Caki2 (cell line): ENCODE measurements at regions not wholly inside any gene's neighbourhood (a gene's known extent, or its start where the extent isn't known, plus 50 kb on each side); places are given as distances from the start of the nearest gene placed in this dataset.

Source experiments
- DNase-seq: peaks from one replicate; pipeline ENCODE4 v3.0.0-alpha.2; 2015; ENCODE audit warnings: low read depth
- in situ Hi-C: cut with HindIII; loops from 2 replicates; pipeline ENCODE4 v1.10.0; 2016; ENCODE audit warnings: low sequenced_read_pairs, low pct_unique_long_range_greater_than_20kb, mixed read lengths

DNA sequence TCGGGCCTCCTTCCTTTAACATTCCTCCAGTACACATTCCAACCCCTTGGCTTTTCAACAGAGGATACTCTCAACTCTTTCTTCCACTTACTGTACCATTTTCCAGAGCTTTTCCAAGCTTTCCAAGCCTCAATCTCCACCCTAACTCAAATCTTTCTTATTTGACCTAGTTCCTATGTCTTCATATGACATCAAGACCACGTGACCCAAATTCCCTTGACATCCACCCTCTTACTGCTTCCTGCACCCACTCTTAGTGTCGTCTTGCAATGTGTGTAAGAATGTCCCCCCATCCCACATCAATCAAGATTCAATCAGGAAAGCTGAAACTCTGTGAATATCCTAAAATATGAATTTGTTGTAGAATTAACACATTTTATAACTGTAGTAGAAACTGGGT lies 155.0 kb downstream of the OMA1 start:
- in situ Hi-C loops: no loop called here
- no peak for DNase-seq

DNA sequence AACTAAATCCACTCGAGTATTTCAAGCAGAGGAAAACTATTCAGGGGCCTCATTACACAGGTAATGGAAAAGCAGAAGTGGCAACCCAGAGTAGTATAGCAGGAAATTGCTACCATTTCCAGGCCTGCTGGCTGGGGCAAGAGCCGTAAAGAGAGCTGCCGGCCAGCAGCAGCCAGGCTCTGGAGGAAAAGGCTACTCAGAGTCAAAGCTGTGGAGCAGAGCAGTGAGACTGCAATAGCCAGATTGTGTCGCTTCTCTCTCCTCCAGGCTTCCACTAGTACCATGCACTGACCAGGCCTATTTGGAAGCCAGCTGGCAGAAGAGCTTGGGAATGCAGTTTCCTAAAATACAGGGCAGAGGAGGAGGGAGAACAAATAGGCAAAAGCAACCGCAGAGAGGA lies 155.5 kb downstream of the OMA1 start:
- no peak for DNase-seq
- in situ Hi-C loops: no loop called here

DNA sequence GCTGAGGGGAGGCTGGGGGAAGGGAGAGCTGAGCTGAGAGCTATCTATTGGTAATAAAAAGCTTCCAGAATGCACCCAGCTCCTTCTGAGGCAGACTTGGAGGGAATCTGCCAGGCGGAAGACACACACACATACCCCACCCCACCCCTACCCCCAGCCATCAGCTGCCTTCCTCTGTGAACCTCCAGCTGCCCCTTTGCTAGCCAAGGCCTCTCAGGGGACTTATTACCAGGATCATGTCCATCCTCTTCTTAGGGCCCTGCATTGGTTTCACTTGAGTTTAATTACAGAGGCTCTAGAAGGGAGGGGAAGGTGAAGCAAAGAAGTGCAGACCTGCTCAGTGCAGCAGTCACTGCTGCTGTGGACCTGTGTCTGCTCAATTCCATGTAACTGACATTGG lies 156.4 kb downstream of the OMA1 start:
- in situ Hi-C loops: no loop called here
- no peak for DNase-seq

DNA sequence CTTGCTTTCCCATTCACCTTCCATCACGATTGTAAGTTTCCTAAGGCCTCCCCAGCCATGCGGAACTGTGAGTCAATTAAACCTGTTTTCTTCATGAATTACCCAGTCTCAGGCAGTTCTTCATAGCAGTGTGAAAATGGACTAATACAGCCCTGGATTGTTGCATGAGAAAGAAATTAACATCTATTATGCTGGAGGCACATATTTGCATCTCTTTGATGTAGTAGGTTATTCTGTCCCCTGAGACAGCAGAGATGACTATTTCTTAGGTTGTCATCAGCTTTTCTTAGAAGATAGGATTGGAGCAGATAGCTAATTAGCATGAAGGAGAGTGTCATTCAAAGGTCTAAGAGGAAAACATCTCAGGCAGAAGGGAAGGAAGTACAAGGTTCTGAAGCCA lies 166.2 kb downstream of the OMA1 start:
- in situ Hi-C loops: no loop called here
- no peak for DNase-seq

DNA sequence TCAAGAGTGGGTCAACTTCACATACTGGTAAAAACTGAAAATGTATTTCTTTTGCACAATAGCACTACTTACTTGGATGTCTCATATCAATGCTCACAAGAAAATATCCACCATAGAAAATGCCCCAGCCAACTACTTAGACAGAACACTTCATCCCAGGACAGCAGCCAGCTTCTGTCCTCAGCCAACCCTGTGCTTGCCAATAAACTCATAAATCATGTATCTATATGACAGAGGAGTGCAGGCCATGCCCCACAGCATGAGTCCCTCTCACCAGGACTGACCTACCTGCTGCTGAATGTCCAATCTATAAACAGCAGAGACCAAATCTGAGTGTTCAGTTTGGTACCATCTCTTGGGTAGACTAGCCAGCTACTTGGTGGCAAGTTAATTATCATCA lies 179.3 kb downstream of the OMA1 start:
- in situ Hi-C loops: no loop called here
- no peak for DNase-seq

DNA sequence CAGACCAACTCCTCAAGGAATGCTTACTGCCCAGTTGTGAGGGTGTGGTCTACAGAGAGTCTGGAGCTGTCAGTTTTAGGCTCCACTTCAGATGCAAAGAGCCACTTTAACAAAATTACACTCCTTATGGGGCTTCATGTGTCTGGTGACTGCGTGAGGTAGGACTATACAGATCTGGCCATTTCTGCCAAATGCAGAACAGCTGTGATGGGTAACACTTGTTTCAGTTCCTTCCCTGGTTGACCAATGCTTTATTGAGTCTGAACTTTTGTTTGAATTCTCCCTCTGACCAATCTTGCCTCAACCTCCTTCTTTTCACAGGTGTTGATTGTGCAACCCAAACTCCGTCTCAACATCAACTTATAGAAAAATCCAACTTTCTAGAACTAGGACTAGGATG lies 181.2 kb downstream of the OMA1 start:
- in situ Hi-C loops: no loop called here
- no peak for DNase-seq

DNA sequence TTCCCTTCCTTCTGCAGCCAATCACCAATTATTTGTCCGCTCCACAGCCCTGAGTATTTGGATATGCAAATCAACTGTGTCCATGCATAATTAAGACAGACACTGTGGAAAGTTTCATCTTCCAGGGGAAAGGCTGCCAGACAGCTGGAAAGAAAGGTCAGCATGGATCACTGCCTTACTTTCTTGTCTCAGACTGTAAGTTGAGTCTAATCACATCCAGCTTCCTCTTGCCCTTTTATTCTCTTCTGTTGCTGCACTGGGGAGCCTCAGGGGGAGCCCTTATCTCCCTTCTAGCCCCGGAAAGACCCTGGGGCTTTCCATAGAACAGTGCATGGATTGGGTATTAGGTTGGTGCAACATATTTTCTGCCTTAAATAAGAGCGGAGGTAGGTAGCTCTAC lies 182.9 kb downstream of the OMA1 start:
- in situ Hi-C loops: no loop called here
- DNase-seq: no peak

DNA sequence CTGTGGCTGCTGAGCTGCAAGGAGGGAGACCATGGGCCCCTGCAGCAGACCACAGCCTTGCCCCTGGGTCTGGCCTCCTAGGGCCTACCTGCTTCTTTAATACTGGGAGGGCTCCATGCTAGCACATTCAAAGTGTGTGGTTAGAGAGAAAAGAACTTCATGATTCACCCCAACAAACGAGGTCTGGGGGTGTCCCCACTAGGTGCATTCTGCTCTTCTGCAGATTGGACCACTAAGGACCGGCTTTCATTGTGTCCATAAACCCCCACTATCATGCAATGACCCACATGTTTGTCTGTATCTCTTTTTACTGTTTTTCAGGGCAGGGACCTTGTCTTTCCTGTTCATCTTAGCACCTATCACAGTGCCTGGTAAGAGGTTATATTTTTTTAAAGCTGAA lies 185.4 kb downstream of the OMA1 start:
- no peak for DNase-seq
- in situ Hi-C loops: no loop called here

DNA sequence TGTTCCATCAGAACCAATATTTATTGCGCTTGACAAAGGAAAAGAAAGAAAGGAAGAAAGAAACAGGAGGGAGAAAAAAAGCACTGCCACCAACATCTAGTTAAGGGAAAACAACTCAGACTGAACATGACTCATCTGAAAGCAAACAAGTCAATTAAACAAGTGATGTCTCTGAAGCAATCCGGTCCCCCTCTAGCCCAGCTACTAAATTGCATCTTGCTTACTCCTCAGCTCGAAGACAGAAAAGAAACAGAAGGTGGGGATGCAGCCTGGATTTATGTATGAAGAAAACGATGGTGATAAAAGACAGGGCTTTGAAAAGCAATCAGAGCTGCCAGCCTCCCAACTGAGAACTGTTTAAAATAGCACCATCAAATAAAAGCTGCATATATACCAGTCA lies 188.2 kb downstream of the OMA1 start:
- DNase-seq: no peak
- in situ Hi-C loops: no loop called here

DNA sequence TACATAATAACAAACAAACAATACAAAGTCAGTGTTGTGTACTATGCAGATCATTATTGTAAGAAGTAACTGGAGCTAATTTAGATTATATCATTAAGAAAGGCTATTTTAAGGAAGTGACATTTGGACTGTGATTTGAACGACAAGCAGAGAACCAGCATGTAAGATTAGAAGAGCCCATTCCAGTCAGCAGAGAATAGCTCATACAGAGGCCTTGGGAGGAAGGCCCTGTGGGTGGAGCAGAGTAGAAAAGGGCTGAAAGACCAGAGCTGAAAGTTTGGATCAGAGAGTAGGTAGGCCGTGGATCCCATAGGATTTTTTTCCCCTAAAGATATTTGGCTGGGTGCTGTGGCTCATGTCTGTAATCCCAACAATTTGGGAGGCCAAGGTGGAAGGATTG lies 190.1 kb downstream of the OMA1 start:
- DNase-seq: no peak
- in situ Hi-C loops: no loop called here

DNA sequence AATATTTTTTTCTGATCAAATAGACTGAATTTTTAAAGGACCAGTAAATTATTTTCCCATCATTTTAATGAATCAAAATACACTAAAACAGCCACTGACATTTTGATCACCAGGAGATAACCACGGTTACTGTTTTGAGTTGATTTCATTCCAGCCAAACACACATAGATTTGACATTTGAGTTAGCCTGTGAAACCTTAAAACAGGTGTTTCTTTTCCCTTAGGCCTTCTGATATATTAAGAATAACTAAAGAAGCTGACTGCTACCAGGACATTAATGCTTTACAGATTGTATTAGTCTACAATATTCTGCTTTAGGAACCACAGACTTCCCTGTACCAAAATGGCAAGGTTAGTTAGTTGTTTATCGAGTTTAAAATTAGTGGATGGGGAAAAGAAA lies 193.4 kb downstream of the OMA1 start:
- DNase-seq: no peak
- in situ Hi-C loops: no loop called here

DNA sequence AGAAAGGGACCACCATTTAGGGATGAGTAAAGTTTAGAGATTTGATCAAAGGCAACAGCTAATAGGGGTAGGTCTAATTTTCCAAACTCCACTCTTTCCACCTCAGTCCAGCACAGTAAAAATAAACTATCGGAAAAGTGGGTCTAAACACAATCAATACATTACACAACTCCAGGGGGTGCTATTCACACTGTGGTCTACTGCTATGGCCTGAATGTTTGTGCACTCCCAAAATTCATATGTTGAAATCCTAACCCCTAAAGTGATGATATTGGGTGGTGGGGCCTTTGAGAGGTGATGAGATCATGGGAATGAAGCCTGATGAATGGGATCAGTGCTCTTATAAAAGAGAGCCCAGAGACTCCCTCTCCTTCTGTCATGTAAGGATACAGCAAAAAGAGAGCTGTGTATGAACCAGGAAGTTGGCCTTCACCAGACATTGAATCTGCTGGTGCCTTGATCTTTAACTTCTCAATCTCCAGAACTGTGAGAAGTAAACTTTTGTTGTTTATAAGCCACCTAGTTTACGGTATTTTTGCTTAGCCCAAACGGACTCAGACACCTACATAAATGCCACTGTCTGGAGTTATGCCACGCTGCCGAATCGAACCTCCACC lies 193.9 kb downstream of the OMA1 start:
- no peak for DNase-seq
- in situ Hi-C loops: no loop called here

DNA sequence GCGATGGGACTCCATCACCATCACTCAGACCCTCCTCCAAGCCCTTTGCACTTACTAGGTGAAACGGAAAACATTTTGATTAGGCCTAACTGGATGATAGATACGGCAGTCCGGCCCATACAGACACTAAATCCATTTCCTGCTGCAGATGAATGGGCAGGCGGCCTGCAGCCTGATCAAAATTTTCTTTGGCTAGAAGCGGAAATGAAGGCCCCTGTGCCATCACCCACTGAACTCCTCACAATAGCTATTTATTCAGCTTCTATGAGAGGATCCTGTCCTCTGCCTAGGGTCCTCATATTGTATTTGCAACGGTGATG lies 200.5 kb downstream of the OMA1 start:
- in situ Hi-C loops: no loop called here
- no peak for DNase-seq

DNA sequence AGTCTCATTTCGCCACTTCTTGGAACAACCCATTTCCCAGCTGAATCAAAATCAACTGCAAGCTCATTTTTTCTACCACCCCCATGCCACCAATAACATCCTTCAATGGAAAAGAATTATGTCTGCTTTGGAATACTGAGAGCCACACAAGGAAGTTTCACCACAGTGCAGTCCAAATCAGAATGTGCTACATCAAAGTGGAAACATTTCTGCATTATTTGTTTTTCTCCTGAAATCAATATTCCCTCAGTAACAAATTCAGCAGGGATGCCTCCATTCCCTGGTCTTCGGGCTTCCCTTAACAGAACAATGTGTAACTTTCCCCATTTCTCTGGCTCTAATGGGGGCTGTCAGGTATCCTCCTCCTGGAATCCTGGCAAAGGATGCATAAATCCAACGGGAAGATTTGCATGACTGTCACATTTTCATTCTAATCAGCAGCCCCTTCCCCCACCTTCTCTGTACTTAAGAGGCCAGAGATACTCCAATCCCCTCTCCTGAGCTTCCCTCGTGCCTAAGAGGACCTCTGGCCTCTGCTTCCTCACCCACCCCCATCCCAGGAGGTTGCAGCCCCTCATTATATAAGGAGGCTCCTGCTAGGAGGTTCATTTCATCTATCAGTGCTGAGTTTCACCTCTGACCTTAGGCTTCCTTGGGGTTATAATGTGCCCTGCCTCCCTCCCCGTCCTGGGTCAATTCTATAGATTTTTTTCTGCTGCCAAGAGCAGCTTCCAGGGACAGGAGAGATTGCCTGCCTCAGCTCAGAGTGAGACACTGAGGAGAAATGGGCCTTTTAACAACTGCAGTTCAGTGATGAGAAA lies 201.1 kb downstream of the OMA1 start:
- in situ Hi-C loops: no loop called here
- DNase-seq: no peak

DNA sequence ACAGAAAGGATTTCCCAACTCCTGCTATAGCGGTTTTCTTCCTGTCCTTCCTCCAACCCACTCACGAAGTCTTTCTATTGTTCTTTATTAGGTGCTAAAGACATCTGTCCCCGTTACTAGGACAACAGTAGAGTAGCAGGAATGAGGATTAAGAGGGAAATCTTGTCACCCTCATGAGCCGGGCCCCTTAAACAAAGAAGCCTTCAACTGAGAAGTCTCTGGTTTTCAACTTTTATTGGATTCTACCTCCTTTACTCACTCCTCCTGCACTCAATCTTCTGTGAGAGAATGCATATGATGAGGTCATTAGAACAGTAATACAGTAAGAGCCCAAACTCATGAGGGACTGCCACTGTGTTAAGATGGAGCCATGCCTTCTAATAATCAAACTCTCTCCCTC lies 206.3 kb downstream of the OMA1 start:
- in situ Hi-C loops: no loop called here
- no peak for DNase-seq

DNA sequence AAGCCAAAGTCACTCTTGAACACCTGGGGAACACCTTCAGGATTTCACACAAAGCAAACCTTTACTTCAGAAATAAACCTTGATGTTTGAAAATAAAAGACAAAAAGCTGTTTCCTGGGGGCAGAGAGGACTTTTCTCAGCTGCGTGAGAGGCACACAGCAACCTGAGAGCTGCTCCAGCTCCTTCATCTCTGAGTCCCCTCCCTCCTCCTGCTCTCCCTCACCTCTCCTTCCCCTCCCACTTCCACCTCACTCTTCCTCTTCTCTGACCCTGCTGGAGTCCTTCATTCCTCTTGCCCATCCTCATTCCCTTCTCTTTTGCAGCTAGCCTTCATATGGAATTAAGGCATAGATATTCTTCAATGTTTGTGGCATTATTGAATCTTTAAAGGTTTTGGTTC lies 208.4 kb downstream of the OMA1 start:
- no peak for DNase-seq
- in situ Hi-C loops: no loop called here

DNA sequence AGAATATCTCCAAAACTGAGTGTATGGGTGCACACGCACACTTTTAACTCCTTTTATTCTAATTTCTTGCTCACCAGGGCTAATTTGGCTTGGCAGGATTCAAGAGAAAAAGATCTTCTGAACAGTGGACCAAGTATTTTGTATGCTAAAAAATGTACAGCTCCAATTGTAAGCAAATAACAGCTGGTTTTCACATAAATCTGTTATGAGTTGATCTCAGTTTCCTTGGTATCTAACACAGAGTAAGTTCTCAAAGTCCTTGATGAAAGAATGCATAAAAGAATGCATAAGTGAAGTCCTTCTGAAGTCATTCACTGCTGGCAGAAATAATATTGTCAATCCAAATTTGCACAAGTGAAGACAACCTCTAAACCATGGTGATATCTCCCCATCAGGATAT lies 213.0 kb downstream of the OMA1 start:
- in situ Hi-C loops: no loop called here

DNA sequence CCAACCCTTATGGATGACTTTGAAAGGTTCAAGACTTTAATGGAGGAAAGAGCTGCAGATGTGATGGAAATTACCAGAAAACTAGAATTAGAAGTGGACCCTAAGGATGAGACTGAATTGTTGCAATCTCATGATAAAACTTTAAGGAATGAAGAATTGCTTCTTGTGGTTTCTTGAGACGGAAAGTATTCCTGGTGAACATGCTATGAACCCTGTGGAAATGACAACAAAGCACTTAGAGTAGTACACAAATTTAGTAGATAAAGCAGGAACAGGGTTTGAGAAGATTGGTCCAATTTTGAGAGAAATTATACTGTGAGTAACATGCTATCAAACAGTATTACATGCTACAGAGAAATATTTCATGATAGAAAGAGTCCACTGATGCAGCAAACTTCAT lies 215.4 kb downstream of the OMA1 start:
- in situ Hi-C loops: no loop called here
- DNase-seq: no peak

More for the DNA sequence above, 213.0 kb downstream of the OMA1 start:
- DNase-seq: no peak

DNA sequence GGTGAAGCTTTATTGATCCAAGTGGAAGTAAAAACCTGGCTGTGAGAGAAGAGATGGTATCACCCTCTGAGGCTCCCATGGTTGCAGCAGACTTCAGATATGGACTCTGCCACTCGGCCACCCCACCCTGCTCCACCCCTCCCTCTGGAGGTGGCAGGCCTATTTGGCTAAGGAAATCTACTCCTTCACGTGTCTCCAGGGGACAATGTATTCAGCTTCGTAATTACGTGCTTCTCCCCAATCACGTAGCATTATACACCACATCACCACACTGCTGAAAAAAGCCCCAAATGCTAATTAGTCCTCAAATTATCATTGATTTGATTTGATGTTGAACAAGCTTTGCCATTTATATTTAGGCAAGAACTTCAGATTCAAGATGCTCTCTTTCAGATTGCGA lies 220.7 kb downstream of the OMA1 start:
- in situ Hi-C loops: no loop called here
- no peak for DNase-seq

DNA sequence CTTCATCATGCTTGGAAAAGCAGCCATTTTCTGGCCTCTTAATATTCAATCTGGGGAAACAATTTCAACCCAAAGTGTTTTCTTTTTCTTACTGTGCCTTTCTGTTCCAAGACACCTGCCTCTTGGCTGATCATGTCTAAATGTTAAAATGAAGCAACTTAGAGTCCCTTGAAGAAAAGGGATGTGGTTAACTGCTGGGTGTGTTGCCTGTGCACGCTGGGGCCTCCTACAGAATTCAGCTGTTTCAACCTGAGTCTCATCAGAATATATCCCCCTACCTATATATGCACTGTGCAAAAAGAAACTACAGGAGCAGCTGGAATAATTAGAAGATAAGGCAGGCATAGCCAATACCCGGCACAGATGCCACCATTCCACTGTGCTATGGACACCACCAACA lies 222.0 kb downstream of the OMA1 start:
- in situ Hi-C loops: no loop called here
- DNase-seq: no peak
